ENCODE measurements at regions not wholly inside any gene's neighbourhood (a gene's known extent, or its start where the extent isn't known, plus 50 kb on each side); places are given as distances from the start of the nearest gene placed in this dataset.

- TF ChIP-seq ZNF253 (CRISPR knock-in tag; IDR thresholded peaks at IDR 0.05; ENCODE audit: borderline replicate concordance): no peak
- TF ChIP-seq GLI4 (CRISPR knock-in tag; IDR thresholded peaks at IDR 0.05; ENCODE audit: borderline replicate concordance): no peak
- TF ChIP-seq CEBPB (IDR thresholded peaks at IDR 0.05; ENCODE audit: borderline replicate concordance, low read depth, low read length): no peak
- no peak for TF ChIP-seq NCOA1 (CRISPR knock-in tag; IDR thresholded peaks at IDR 0.05)
Observed at GRCh38 chr18:30385684-30386083, 656.9 kb downstream of the DSC3 start (continued).

GRCh38 chr18:30381826-30382225 is 660.7 kb downstream of the DSC3 start:
- Histone ChIP-seq H3K36me3 (replicated peaks in 1 of 2; ENCODE audit: control insufficient read depth in 1 of 2, insufficient read depth in 2 of 2, low read length in 2 of 2) (no peaks in the 10 kb centered on the region), H3K4me3 (replicated peaks in 1 of 3; ENCODE audit: insufficient read depth in 1 of 3, low read depth in 2 of 3, low read length in 3 of 3) (no peak overlapping the region), H3K4me2 (ENCODE audit: low read depth, low read length) (no peak overlapping the region), H2AFZ (ENCODE audit: low read length) (no peak overlapping the region), H4K20me1 (ENCODE audit: insufficient read depth, low read length) (no peaks in the 10 kb centered on the region), H3K79me2 (ENCODE audit: insufficient read depth, low read length) (no peaks in the 10 kb centered on the region), H3K9ac (ENCODE audit: insufficient read depth, low read depth, low read length) (no peak overlapping the region), H3K27ac (ENCODE audit: extremely low read length, insufficient read depth, low read length) (no peak overlapping the region), H3K27me3 (ENCODE audit: control insufficient read depth in 1 of 2, insufficient read depth in 2 of 2, low read length in 2 of 2) (no peaks in the 10 kb centered on the region; a peak in 1 of 5 replicates), H3K4me1 (ENCODE audit: insufficient read depth, low read length) (no peaks in the 10 kb centered on the region), H3K9me3 (ENCODE audit: low read length) (no peaks in the 10 kb centered on the region)
- intact Hi-C loops (cut with micrococcal nuclease; ENCODE audit: unreplicated experiment): no loop called here
- DNase-seq (ENCODE audit: low spot score): no peak
- in situ Hi-C loops (cut with HindIII; ENCODE audit: extremely low pct_ligation_motif_present, low pct_unique_long_range_greater_than_20kb): no loop called here
- FAIRE-seq: no peak
- no TSS peak for BruUV-seq (replicated peaks)
- CTCF ChIA-PET (ENCODE audit: low intra/inter-chr PET ratio, low total read pairs): no interaction called here
- POLR2A ChIA-PET: no interaction called here
- 5% methylated on average over 2 of the region's 2 CpGs for WGBS (ENCODE audit: low lambda C conversion rate)
- no peak for ATAC-seq
- TF ChIP-seq DMTF1 (CRISPR knock-in tag; IDR thresholded peaks at IDR 0.05) (no peak), YEATS2 (CRISPR knock-in tag; IDR thresholded peaks at IDR 0.05; ENCODE audit: borderline replicate concordance) (no peak), HNF1A (IDR thresholded peaks at IDR 0.05; ENCODE audit: low read depth) (no peak), HNF1A (CRISPR knock-in tag; IDR thresholded peaks at IDR 0.05; ENCODE audit: borderline replicate concordance) (no peak), ZNF552 (CRISPR knock-in tag; IDR thresholded peaks at IDR 0.05; ENCODE audit: borderline replicate concordance) (no peak), ZNF343 (CRISPR knock-in tag; IDR thresholded peaks at IDR 0.05) (no peak), JARID2 (CRISPR knock-in tag; IDR thresholded peaks at IDR 0.05; ENCODE audit: insufficient replicate concordance) (no peak), IRF9 (CRISPR knock-in tag; IDR thresholded peaks at IDR 0.05; ENCODE audit: borderline replicate concordance) (no peak), ZBTB25 (CRISPR knock-in tag; IDR thresholded peaks at IDR 0.05) (no peak), CEBPB (IDR thresholded peaks at IDR 0.05; ENCODE audit: borderline replicate concordance, low read depth, low read length) (no peak), GPN1 (CRISPR knock-in tag; IDR thresholded peaks at IDR 0.05; ENCODE audit: borderline replicate concordance) (no peak), NR2F1 (CRISPR knock-in tag; IDR thresholded peaks at IDR 0.05) (no peak)
